HG02870 (cell line): ENCODE measurements at regions not wholly inside any gene's neighbourhood (a gene's known extent, or its start where the extent isn't known, plus 50 kb on each side); places are given as distances from the start of the nearest gene placed in this dataset.

Experiments
- ATAC-seq: cut with Tn5 transposase; IDR thresholded peaks from one replicate; pipeline ENCODE4 v1.9.1; 2021; ENCODE audit warnings: mild to moderate bottlenecking, moderate library complexity; ENCODE audit not compliant: unreplicated experiment

DNA sequence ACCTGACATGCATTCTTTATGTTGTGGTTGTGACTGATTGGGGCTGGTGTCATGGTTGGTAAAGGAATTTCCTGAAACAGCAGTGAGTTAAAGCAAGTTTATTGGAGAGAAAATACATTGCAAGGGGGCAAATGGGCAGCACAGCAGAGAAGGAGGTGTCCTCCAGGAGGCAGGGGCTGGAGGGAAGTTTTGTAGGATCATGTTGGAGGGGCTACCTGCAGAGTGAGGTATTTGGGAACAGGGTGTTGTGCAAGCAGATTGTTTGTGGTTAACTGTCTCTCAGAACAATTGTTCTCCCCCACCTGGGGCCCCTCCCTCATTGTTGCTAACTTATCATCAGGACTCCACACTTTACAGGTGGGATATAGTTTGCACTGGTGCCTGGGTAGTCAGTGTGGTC lies 196.0 kb downstream of the NSUN3 start:
- no peak for ATAC-seq

DNA sequence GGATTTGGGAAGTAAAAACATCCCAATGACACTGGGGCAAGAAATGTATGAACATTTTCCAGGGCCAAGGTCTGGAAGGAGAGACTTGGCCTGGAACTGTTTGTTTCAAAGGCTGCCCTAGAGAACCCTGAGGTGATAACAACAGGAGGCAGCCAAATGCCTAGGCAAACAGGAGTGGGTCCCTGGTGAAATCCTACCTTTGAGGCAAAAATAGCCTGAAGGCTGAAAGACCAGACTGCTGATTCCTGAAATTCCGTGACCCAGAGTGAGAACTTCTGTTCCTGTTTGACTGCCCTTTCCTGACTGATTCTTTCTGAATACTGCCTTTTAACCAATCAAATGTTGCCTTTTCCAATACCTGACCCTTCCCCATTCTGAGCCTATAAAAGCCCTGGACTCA lies 196.4 kb downstream of the NSUN3 start:
- no peak for ATAC-seq

DNA sequence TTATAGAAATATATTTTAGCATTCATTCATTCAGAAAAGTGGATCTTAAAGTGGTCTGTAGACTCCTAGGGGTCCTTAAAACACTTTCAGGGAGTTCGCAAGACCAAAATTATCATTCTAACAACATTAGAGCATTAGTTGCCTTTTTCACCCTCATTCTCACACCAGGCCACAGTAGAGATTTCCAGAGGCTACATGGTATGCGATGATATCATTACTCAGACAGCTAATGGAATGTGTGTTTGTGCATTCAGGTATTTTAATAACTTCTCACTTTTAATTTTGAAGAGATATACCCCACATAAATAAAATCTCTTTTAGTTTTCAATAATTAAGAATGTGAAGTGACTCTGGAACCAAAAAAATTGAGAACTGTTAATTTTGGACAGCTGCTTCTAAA lies 206.9 kb downstream of the NSUN3 start:
- no peak for ATAC-seq

DNA sequence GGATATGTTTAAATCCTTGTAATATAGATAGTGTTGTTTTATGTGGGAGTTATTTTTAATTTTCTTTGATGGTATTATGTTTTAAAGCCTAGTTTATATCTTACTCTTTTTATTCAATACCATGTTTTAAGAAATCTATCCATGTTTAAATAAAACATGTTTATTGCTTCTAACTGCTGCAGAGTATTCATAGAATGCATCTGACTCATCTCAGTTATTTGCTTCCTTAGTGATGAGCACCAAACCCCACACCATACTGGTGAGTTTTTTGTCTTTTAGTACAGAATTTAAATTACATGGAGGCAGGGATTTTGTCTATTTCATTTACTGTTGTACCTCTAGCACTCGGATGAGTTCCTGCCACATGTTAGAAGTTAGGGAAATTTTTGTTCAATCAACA lies 209.2 kb downstream of the NSUN3 start:
- ATAC-seq: no peak

DNA sequence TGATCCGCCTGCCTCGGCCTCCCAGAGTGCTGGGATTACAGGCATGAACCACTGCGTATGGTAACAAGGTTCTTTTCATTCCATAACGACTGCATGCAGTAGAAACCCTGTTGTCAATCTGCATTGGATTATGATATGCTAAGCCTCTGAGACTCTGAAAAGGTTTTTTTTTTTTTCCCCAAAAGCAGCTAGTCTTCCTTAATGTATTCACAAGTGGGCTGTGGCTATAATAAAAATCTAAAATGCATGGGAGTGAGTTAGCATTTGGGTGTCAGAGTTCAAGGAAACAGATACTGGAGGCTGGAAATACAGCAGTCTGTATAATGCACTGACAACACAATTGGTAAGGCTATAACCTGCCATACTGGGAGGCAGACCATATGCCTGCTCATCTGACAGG lies 218.1 kb downstream of the NSUN3 start:
- ATAC-seq: no peak

- ATAC-seq: no peak
Measured at GRCh38 chr3:94285872-94286271, 223.0 kb downstream of the NSUN3 start.

DNA sequence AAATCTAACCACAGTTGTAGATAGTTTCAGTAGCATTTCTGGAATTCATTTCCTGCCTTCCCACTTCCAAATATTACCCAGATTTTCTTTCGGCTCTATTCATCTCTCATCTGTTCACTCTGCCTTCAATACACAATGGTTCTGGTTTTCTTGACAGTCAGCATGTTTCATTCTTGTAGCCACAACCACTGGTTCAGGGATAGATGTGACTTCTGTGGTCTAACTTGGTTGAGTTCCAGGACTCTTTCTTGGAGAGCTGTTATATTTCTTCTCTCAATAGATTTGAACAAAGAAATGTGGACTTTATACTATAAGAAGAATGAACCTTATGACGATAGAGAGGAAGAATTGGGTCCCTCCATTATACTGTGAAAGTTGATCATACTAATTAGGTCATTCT lies 228.8 kb downstream of the NSUN3 start:
- ATAC-seq: no peak

GRCh38 chr3:94292151-94292550 lies 229.3 kb downstream of the NSUN3 start:
- no peak for ATAC-seq

DNA sequence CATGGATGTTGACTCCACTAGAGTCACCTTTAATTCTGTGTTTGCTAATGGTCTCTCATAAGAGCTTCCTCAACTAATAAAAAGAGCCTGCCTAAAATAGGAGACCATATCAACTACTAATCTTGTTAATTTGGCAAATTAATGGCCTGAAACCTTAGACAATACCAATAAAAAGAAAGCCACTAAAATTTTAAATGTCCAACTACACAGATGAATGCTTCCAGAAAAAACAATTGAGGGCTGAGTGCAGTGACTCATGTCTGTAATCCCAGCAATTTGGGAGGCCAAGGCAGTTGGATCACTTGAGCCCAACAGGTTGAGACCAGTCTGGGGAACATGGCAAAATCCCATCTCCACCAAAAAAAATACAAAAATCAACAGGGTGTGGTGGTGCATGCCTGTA lies 230.9 kb downstream of the NSUN3 start:
- no peak for ATAC-seq

DNA sequence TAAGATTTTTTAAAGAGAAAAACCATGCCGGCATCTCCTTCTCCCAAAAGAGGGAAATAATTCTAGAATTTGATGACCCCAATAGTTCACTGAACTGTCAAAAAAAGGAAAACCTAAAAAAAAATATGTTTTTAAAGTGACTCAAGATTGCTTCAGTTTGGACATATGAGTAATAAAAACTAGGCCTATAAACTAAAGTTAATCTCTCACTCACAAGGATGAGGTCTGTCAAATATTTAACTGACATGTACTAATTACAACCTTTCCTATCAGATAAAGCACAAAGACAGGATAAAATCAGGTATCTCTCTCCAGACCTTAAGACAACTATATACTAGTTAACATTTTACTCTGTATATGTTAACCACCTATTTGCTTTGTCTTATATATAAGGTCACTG lies 231.9 kb downstream of the NSUN3 start:
- ATAC-seq: no peak

DNA sequence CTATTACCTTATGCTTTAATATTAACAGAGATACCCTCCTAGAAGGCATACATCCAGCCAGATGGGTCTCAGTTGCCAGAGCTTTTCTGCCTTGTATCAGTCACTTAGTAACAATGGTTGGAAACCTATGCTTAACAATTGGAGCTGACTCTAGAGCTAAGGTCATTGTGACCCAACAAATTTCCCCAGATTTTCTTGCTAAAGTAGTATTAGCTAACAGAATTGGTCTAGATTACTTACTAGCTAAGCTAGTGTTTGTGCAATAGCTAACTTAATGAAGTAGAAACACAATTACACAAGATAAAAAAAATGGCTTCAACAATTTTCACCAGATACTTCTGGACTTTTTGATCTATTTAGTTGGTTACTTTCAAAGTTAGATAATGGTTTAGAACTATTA lies 236.9 kb downstream of the NSUN3 start:
- ATAC-seq: no peak

DNA sequence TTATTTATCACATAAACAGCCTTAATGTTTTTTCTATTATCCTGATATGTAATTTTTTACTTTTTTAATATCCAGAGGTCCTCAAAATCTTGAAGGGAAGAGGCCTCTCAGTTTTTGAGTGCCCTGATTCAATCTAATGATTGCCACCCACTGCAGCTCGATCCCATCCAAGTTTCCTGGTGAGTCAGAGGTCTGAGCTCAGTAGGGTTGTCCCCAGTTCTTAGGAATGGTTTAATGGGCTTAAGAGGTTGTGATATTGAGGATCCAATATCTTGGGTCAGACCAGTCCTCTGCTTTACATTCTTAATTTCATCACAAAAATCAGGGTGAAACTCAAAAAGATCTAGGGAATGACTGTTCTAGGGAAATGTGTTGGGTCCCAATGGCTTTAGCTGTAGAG lies 238.5 kb downstream of the NSUN3 start:
- no peak for ATAC-seq

GRCh38 chr3:94303266-94303665 lies 240.4 kb downstream of the NSUN3 start:
- ATAC-seq: no peak

DNA sequence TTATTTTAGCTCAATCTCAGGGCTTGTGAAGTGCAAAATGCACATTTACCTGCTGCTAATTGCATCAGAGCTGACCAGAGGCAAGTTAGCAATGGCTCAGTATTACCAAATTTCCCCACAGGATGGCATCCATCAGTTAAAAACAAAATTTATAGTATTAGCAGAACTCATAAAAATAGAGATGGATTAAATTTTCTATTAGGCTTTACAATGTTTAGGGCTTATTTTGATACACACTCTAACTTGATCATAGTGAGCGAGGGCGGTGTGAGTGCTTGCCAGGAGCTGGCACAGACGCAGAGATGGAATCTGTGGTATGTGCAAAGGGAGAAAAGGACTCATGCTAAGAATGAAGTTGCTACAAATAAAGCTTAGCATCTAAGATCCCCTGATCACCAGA lies 241.0 kb downstream of the NSUN3 start:
- no peak for ATAC-seq

DNA sequence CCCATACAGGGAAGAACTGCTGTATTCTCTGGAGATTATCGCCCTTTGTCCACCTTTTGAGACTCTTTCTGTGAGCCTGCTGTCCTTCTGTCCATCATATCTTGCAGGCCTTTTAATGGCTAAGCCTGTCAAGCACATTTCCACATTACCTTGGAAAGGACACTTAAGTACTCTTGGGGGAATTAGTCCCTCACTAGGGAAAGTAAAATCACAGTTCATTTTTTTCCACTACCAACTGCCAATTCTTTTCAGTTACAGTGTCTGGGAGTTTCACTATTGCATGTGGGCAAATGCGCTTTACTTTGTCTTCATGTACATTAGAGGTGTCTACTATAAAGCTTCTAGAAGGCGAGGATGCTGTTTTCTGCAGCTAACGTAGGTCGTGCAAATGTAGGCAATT lies 242.1 kb downstream of the NSUN3 start:
- ATAC-seq: no peak

DNA sequence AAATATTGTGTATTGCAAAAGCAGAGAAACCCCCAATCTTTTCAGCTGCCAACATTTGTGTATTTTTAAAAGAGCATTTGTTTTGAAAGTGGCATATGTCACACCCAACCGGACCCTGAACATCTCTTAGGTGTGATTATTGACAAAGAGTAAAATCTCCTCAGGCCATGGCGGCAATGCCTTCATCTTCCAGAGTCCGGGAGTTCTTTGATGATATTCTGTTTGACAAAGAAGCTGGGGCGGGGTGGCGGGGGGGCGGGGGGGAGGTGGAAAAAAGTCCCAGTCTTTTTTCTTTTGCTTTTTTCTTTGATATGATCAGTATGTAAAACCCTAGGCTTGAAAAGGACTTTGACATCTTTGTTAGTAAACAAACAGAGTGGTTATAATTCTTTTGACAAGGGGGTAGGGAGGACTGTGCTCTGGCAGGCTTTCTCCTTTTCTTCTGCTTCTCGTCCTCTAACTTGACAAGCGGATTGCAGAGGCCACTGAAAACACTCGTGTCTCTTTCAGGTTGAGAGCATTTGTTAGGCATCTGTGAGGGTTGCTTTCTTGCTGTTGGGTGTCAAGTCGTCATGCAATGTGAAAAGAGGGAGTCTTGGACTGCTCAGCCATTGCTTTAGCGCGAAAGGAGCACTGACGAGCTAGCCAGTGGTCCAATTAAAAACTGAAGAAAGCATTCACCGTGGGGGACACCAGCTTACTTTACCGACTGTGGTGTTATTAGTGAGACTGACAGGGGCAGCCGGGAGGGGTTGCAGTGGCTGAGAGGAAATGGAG lies 243.2 kb downstream of the NSUN3 start:
- ATAC-seq: no peak

GRCh38 chr3:94307588-94307987 lies 244.7 kb downstream of the NSUN3 start:
- no peak for ATAC-seq

DNA sequence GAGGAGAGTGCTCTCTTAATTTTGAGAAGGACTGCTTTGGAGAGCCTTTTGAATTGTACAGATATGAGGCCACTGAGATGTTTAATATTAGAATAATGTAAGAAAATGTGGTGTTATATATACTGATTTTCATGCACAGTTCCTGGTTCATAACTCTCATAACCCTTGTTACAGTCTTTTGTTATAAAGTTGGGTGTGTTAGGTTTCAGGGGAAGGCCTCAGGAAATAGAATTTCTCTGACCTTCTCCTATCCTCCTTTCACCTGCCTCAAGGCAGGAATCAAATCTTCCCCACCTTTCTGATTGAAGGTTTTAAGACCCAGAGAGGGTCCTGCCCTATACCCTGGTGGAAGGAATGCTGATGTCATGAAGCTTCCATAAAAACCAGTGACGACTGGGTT lies 245.9 kb downstream of the NSUN3 start:
- no peak for ATAC-seq

GRCh38 chr3:94310341-94311135 lies 247.7 kb downstream of the NSUN3 start:
- ATAC-seq: no peak

DNA sequence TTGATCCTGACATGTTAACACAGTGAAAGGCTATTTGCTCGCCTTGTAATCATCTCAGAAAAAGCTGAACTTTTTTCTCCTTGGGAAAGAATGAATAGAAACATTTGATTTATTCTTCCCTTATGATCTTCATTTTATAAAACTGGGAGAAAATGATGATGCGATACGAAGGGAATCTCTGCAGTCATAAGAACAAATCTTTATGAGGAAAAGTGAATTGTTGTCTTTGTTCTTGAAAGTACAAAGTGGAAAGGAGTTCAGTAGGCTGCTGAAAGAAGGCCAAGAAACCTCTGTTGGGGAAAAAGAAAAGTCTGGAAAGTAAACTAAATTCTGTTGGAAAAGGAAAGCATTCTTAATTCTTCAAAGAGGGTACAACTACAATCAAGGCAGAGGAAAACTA lies 248.8 kb downstream of the NSUN3 start:
- ATAC-seq: no peak

DNA sequence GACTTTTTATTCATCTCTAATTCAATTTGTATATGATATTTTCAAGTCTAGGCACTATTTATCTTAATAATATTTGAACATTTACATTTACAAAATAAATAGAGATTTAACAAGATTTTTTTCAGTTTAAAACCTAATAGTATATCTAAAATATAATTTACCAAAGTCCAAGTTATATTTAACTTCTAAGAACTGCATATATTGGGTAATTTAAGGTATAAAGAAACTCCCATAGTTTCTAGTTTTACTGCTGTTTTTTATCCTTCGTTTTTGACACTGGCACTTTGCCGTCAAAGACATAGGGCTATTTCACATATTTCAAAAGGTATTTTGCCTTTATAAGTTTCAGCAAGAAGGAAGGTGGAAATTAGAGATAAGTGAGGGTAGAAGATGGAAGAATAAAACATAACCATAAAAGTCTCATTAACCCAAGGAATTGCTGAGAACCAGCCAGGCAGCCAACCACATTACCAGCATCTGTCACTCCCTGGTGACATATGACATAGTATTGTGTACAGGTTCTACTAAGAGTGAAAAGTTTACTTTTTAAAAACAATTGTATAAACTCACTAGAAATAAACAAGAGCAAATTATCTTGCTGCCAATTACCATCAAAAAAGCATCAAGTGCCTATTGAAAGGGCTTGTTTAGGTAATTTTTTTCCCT lies 251.5 kb downstream of the NSUN3 start:
- ATAC-seq: no peak

GRCh38 chr3:94317017-94317416 lies 254.2 kb downstream of the NSUN3 start:
- no peak for ATAC-seq
